Activated CD4-positive, CD25-positive, alpha-beta regulatory T cell treated with anti-CD3 and anti-CD28 coated beads, Interleukin-2, amount 50 U/mL, for 72 hours (primary cell): ENCODE measurements at regions not wholly inside any gene's neighbourhood (a gene's known extent, or its start where the extent isn't known, plus 50 kb on each side); places are given as distances from the start of the nearest gene placed in this dataset.
"Not testable (repeated sequence)": the region's sequence is repeated elsewhere in the genome, so short reads cannot be mapped to it uniquely, and the experiment has no call there.

ENCODE experiments used
- DNase-seq: peaks from one replicate; pipeline ENCODE4 v3.0.0; 2021

GRCh38 chr5:109630093-109630492 lies 59.6 kb upstream of the MAN2A1 start:
- DNase-seq, result no peak

GRCh38 chr5:109628591-109628990 lies 61.1 kb upstream of the MAN2A1 start:
- DNase-seq, result no peak

- DNase-seq, result not testable (repeated sequence)
Measured at GRCh38 chr5:109621266-109621665, 68.5 kb upstream of the MAN2A1 start.

GRCh38 chr5:109620651-109621050 lies 69.1 kb upstream of the MAN2A1 start:
- DNase-seq, result no peak

GRCh38 chr5:109619606-109620005 lies 70.1 kb upstream of the MAN2A1 start:
- no peak for DNase-seq

GRCh38 chr5:109619021-109619460 lies 70.7 kb upstream of the MAN2A1 start:
- DNase-seq, result no peak

- no peak for DNase-seq
Measured at GRCh38 chr5:109614981-109615380, 74.7 kb upstream of the MAN2A1 start.

- DNase-seq, result no peak
Measured at GRCh38 chr5:109614301-109614700, 75.4 kb upstream of the MAN2A1 start.

- DNase-seq, result no peak
Measured at GRCh38 chr5:109612278-109612905, 77.3 kb upstream of the MAN2A1 start.

GRCh38 chr5:109611505-109611904 lies 78.2 kb upstream of the MAN2A1 start:
- DNase-seq, result no peak

- DNase-seq, result no peak
Measured at GRCh38 chr5:109611061-109611460, 78.7 kb upstream of the MAN2A1 start.

- no peak for DNase-seq
Measured at GRCh38 chr5:109610581-109610980, 79.1 kb upstream of the MAN2A1 start.

GRCh38 chr5:109605207-109605730 lies 84.5 kb upstream of the MAN2A1 start:
- DNase-seq, result no peak

- DNase-seq, result no peak
Measured at GRCh38 chr5:109604758-109605157, 85.0 kb upstream of the MAN2A1 start.

- DNase-seq, result no peak
Measured at GRCh38 chr5:109601736-109602135, 88.0 kb upstream of the MAN2A1 start.

GRCh38 chr5:109597893-109598292 lies 91.8 kb upstream of the MAN2A1 start:
- DNase-seq, result no peak

GRCh38 chr5:109594217-109594616 lies 95.5 kb upstream of the MAN2A1 start:
- no peak for DNase-seq

- DNase-seq, result no peak
Measured at GRCh38 chr5:109590799-109591198, 98.9 kb upstream of the MAN2A1 start.

- DNase-seq, result no peak
Measured at GRCh38 chr5:109589986-109590385, 99.7 kb upstream of the MAN2A1 start.

GRCh38 chr5:109589239-109589638 lies 100.5 kb upstream of the MAN2A1 start:
- no peak for DNase-seq

GRCh38 chr5:109588281-109589035 lies 101.3 kb upstream of the MAN2A1 start:
- no peak for DNase-seq

GRCh38 chr5:109584986-109585599 lies 104.6 kb upstream of the MAN2A1 start:
- DNase-seq, result no peak

- DNase-seq, result no peak
Measured at GRCh38 chr5:109580225-109580624, 109.5 kb upstream of the MAN2A1 start.

- no peak for DNase-seq
Measured at GRCh38 chr5:109575506-109575905, 114.2 kb upstream of the MAN2A1 start.
